ENCODE measurements at regions not wholly inside any gene's neighbourhood (a gene's known extent, or its start where the extent isn't known, plus 50 kb on each side); places are given as distances from the start of the nearest gene placed in this dataset.

DNA sequence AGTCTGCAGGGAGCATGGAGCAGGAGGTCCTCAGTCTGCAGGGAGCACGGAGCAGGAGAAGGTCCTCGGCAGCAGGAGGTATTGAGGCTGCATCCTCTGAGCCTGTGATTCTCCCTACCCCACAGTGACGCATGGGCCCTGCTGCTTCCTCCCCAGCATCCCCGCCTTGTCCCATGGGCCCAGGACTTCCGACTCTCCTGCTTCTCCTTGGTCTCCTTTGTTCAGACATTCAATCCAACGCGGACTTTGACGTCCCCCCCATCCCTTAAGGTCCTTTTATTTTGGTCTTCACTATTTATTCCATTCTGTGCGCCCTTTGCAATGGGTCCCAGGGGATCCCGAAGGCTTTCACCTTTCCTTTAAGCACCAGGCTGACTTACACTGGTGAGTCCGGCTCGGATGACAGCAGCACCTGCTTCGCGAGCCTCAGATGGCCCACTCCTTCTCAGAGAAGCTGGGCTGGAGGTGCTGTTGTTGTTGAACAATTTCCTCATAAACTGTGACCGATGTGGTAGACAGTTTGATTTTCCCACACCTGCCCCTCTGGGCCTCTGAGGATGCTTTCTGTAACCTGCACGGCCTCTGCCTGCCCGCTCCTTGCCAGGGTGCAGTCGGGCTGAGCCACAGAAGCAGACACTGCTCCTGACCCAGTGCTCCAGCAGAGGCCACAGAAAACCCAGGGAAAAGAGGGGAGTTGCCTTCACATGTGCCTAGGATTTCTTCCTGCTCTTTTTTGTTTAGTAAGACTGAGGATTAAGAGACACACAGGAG, 407.2 kb upstream of the SHH start:
- no peak for DNase-seq

- no peak for DNase-seq
Observed at GRCh38 chr7:156218544-156219306, 406.5 kb upstream of the SHH start.

GRCh38 chr7:156217803-156218202, 405.5 kb upstream of the SHH start:
- no peak for DNase-seq

DNA sequence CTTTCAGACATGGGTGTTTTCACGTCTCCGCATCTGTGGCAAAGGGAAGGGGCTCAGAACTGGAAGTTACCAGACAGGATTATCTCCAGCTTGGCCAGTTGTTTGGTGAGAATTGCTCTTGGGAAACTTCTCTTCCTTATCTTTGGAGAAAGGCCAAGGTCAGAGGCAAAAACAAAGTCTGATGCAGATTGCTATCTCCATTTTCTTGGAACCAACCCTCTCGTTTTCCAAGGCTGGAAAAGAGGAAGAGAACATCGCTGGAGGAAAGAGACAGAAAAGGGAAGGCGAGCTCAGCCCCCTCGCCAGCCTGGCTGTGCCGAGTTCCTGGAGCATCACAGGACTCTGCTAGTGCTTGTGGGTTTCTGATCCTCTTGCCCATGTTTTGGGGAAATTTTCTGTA, 396.8 kb upstream of the SHH start:
- DNase-seq = no peak

- no peak for DNase-seq
Observed at GRCh38 chr7:156207306-156207705, 395.0 kb upstream of the SHH start.

GRCh38 chr7:156206174-156206573, 393.9 kb upstream of the SHH start:
- DNase-seq = no peak

GRCh38 chr7:156204820-156205219, 392.6 kb upstream of the SHH start:
- no peak for DNase-seq

- no peak for DNase-seq
Observed at GRCh38 chr7:156203923-156204322, 391.7 kb upstream of the SHH start.

GRCh38 chr7:156198277-156198676, 386.0 kb upstream of the SHH start:
- DNase-seq = no peak

GRCh38 chr7:156196649-156197048, 384.4 kb upstream of the SHH start:
- no peak for DNase-seq

- DNase-seq = no peak
Observed at GRCh38 chr7:156195276-156195675, 383.0 kb upstream of the SHH start.

- DNase-seq = no peak
Observed at GRCh38 chr7:156194813-156195212, 382.6 kb upstream of the SHH start.

GRCh38 chr7:156192921-156193320, 380.7 kb upstream of the SHH start:
- DNase-seq = no peak

DNA sequence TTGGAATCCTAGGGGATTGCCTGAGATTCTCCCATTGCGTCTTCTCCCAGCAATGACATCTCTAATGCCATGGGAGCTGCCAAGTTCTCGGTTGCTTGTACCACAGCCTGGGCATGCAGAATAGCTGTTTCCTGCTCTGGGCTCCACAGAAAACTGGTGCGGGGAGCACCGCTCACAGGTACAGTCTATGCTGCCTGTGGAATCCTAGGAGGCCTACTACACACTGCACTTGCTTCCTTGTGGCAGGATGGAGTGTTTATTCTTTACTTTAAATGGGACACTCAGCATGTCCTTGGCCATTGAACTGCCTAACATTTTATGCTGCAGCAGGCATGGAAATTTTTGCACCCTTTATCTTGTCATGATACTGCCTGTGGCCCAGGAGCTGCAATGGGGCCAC, 378.8 kb upstream of the SHH start:
- no peak for DNase-seq

DNA sequence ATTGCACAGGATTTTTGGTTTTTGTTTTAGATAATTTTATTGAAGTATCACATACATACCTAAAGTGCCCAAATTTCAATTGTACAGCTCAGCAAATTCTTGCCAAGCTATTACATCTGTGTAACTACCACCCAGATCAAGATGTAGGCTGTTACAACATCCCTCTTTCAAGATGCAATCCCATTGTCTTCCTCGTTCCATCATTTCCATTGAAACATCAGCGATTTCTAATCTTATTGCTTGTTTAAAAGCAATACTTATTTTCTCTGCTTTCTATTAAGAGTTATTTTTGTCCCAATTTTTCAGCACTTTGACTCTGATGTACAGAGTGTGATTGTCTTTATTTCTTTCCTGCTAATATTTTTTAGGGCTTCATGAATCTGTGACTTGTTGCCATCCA, 372.8 kb upstream of the SHH start:
- DNase-seq = no peak

DNA sequence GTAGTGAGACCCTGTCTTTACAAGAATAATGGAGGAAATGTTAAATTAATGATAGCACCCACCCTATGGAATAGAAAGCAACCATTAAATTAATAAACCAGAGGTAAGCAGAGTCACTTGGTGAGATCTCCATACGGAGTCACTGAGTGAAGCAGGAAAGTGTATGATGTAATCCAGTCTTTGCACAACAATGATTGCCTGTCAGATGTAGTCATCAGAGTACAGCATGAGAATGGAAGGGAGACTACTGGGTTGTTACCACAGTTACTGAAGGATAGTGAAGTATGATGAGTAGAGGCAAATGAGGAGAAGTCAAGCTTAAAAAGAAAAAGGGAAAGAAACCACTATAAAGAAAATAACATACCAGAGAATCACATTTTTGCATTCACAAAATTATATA, 371.9 kb upstream of the SHH start:
- DNase-seq = no peak

DNA sequence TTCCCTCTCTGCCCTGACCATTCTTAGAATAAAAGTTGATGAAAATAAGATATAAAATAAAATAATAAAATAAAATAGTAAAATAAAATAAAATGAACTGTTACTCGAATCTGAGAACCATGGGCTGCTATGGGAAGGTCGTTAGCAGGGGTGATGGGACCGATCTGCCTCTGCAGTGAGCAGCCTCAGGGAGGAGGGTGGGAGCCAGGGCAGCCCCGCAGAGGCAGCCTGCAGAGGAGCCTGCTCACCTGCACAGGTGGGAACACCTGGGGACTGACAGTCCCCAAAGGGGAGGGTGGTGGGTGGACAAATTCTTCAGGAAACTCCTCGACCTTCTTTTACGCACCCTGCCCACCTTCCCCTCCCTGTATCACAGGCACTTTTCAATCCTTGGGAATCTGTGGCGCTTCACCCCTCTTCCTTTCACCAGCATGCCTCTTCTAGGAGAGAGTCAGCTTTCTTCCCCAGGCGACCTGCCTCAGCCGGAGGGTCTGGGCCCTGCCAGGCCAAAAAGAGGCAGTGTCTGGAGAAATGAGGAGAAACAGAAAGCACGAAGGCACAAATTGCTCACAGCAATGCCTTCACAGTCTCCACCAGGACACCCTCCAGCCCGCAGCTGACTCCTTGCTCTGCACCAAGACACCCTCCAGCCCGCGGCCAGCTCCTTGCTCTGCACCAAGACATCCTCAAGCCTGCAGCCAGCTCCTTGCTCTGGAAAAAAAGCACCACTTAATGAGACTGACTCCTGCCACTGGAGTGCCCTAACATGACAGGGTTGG, 368.4 kb upstream of the SHH start:
- no peak for DNase-seq

- no peak for DNase-seq
Observed at GRCh38 chr7:156179872-156180390, 367.7 kb upstream of the SHH start.

- no peak for DNase-seq
Observed at GRCh38 chr7:156178857-156179256, 366.6 kb upstream of the SHH start.

DNA sequence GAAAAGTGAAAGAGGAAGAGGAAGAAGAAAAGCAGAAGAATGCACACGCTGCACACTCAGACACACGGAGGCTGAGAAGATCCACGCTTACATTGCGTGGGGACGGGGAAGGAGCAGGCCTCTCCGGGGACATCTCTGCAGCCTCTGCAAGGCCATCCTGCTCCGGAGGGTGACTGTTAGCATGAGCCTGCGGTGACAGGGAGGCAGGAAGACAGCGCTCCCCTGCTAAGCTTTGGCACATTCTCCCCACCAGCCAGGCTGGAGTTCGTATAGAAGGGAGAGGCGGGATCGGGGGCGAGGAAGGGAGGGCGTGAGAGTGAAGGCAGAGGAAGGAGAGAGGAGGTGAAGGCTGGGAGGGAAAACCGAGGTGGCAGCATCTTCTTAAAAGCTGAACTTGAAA, 366.0 kb upstream of the SHH start:
- DNase-seq = no peak

GRCh38 chr7:156177422-156178055, 365.3 kb upstream of the SHH start:
- DNase-seq = no peak

- no peak for DNase-seq
Observed at GRCh38 chr7:156176039-156176438, 363.8 kb upstream of the SHH start.

DNA sequence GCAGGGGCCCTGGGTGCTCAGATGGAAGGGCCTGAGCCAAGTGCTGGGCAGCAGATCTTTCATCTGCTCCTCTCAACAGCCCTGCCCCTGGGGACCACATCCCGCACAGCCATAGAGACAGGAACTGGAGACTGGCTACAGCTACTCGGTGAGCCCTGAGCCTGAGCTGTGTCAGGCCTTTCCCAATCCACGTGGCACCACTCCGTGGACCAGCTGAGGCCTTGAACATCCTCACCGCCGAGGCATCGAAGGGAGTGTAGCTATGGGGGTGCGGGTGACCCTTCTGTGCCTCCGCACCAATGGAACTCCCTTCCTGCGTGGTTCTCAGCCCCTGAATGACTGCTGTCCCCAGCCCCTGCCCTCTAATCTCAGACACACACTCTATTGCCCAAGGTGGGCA, 362.7 kb upstream of the SHH start:
- DNase-seq = no peak

Measured in CD4-positive, alpha-beta T cell treated with Interleukin-4 for 4 hours (primary cell).